Smooth muscle cell (in vitro differentiated cells): ENCODE measurements at regions not wholly inside any gene's neighbourhood (a gene's known extent, or its start where the extent isn't known, plus 50 kb on each side); places are given as distances from the start of the nearest gene placed in this dataset.

ENCODE experiments used
- DNase-seq: peaks from one replicate; lab custom pipeline; 2025; ENCODE audit not compliant: unreplicated experiment; lab: John Stamatoyannopoulos, UW
- H2AFZ ChIP-seq: fragments of 200-600 bp; sonication (generic); 2 replicates; pipeline ENCODE4 v1.6.0; 2016; ENCODE audit warnings: antibody characterized with exemption, low read depth, mild to moderate bottlenecking
- H3F3A ChIP-seq: fragments of 200-600 bp; sonication (generic); 2 replicates; pipeline ENCODE4 v1.6.0; 2017; ENCODE audit warnings: antibody characterized with exemption, low read depth
- H3K27ac ChIP-seq: fragments of 200-600 bp; sonication (generic); 2 replicates; pipeline ENCODE4 v1.5.1; 2016; ENCODE audit warnings: low read depth, mild to moderate bottlenecking
- H3K27me3 ChIP-seq: fragments of 200-600 bp; sonication (generic); 2 replicates; pipeline ENCODE4 v1.6.1; 2016; ENCODE audit warnings: low read depth, mild to moderate bottlenecking
- H3K36me3 ChIP-seq: fragments of 200-600 bp; sonication (generic); 2 replicates; pipeline ENCODE4 v1.5.1; 2016; ENCODE audit warnings: low read depth
- H3K4me1 ChIP-seq: fragments of 200-600 bp; sonication (generic); 2 replicates; pipeline ENCODE4 v1.5.1; 2016; ENCODE audit warnings: low read depth
- H3K4me2 ChIP-seq: fragments of 200-600 bp; sonication (generic); 2 replicates; pipeline ENCODE4 v1.6.0; 2016; ENCODE audit warnings: mild to moderate bottlenecking
- H3K4me3 ChIP-seq: fragments of 200-600 bp; sonication (generic); 2 replicates; pipeline ENCODE4 v1.5.1; 2016; ENCODE audit warnings: mild to moderate bottlenecking
- H3K79me2 ChIP-seq: fragments of 200-600 bp; sonication (generic); 2 replicates; pipeline ENCODE4 v1.6.0; 2016; ENCODE audit warnings: low read depth, mild to moderate bottlenecking
- H3K9ac ChIP-seq: fragments of 200-600 bp; sonication (generic); 2 replicates; pipeline ENCODE4 v1.6.0; 2016; ENCODE audit warnings: low read depth
- H3K9me3 ChIP-seq: fragments of 200-600 bp; sonication (generic); replicated peaks from 2 replicates; pipeline ENCODE4 v1.5.1; 2016; ENCODE audit warnings: low read depth
- H4K20me1 ChIP-seq: fragments of 200-600 bp; sonication (generic); 2 replicates; pipeline ENCODE4 v1.6.0; 2016; ENCODE audit warnings: low read depth
- WGBS: methylation state at CpG from one replicate; pipeline ENCODE4 v1.1.7; 2016; ENCODE audit warnings: low lambda C conversion rate; 5-methylcytosine and 5-hydroxymethylcytosine counted together
- TF ChIP-seq, protein P1 (sequence below): fragments of 200-600 bp; sonication (generic); IDR thresholded peaks from 2 replicates; pipeline ENCODE4 v1.5.1; 2017; ENCODE audit warnings: borderline replicate concordance, mild to moderate bottlenecking, antibody characterized with exemption; ENCODE audit not compliant: insufficient read depth, poor library complexity, severe bottlenecking

DNA sequence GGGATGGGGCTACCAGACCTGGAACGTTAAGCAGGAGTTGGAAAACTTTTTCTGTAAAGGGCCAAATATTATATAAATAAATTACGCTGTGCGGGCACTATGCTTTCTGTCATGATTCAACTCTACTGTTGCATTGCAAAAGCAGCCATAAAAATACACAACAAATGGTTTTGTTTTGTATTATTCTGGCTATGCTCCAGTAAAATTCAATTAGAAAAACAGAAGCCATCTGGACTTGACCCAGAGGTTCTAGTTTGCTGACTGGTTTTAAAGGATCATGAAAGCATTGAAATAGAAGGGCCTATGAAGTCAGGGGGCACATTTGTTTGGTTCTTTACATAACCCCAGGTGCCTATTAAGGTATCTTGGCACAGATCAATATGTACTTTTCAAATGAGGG, 647.4 kb upstream of the LMCD1 start:
- Histone ChIP-seq H3K9me3 (no peaks in the 10 kb centered on the region), H3K27ac (no peak overlapping the region), H3K27me3 (no peaks in the 10 kb centered on the region), H4K20me1 (no peaks in the 10 kb centered on the region), H3K4me1 (no peaks in the 10 kb centered on the region), H3K79me2 (no peaks in the 10 kb centered on the region), H3K4me3 (no peak overlapping the region), H2AFZ (no peak overlapping the region), H3K36me3 (no peaks in the 10 kb centered on the region), H3K4me2 (no peak overlapping the region), H3F3A (no peaks in the 10 kb centered on the region), H3K9ac (no peak overlapping the region)
- DNase-seq = no peak
- TF ChIP-seq, protein P1, sequence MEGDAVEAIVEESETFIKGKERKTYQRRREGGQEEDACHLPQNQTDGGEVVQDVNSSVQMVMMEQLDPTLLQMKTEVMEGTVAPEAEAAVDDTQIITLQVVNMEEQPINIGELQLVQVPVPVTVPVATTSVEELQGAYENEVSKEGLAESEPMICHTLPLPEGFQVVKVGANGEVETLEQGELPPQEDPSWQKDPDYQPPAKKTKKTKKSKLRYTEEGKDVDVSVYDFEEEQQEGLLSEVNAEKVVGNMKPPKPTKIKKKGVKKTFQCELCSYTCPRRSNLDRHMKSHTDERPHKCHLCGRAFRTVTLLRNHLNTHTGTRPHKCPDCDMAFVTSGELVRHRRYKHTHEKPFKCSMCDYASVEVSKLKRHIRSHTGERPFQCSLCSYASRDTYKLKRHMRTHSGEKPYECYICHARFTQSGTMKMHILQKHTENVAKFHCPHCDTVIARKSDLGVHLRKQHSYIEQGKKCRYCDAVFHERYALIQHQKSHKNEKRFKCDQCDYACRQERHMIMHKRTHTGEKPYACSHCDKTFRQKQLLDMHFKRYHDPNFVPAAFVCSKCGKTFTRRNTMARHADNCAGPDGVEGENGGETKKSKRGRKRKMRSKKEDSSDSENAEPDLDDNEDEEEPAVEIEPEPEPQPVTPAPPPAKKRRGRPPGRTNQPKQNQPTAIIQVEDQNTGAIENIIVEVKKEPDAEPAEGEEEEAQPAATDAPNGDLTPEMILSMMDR = no peak
- WGBS = 92% methylated on average over 3 of the region's 3 CpGs

GRCh38 chr3:7854721-7855120, 646.9 kb upstream of the LMCD1 start:
- 64% methylated on average over 5 of the region's 5 CpGs for WGBS
- Histone ChIP-seq H3F3A (no peaks in the 10 kb centered on the region), H3K9ac (no peak overlapping the region), H4K20me1 (no peaks in the 10 kb centered on the region), H2AFZ (no peak overlapping the region), H3K9me3 (no peaks in the 10 kb centered on the region), H3K4me2 (no peak overlapping the region), H3K36me3 (no peaks in the 10 kb centered on the region), H3K27me3 (no peaks in the 10 kb centered on the region), H3K4me3 (no peak overlapping the region), H3K79me2 (no peaks in the 10 kb centered on the region), H3K4me1 (no peaks in the 10 kb centered on the region), H3K27ac (no peak overlapping the region)
- DNase-seq = no peak
- TF ChIP-seq, protein P1 = no peak

DNA sequence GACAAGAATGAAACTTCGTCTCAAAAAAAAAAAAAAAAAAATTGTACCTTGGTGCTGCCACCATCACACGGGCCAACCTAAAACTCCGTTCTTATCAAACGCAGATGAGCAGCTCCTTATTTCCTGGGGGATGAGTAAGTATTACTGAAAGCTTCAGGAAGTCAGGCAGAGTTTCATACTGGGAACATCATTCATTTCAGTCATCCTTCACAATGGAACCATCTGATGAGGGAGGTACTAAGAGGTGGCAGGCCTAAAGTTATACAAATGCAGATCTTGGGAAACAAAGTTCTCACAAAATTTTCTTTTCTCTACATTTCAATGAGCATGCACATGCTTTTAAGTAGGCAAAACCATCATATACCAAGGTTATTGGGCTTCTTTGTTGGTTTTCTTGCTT, 636.0 kb upstream of the LMCD1 start:
- WGBS = 95% methylated on average over 4 of the region's 4 CpGs
- DNase-seq = no peak

DNA sequence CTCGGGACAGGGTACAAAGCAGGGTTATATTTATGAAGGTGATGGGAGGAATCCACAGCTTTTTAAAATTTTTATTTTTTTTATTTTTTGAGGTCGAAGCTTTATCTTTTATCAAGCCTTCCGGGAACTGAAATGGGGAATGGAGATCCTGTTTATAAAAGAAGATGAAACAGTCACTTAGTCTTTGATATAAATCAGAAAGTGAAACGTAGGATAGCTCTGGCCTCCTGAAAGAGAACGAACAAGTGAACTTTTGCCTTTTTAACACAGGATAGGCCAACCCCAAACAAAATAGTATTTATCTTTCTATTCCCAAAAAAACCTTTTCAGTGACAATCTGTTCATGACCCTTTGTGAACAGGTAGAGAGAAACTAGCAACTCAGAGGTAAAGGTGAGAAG, 634.0 kb upstream of the LMCD1 start:
- WGBS = 75% methylated on average over 5 of the region's 5 CpGs
- Histone ChIP-seq H3K27me3 (no peaks in the 10 kb centered on the region), H3K9me3 (no peaks in the 10 kb centered on the region), H3K79me2 (no peaks in the 10 kb centered on the region), H3K4me3 (no peak overlapping the region), H3F3A (no peaks in the 10 kb centered on the region), H4K20me1 (no peaks in the 10 kb centered on the region), H2AFZ (no peak overlapping the region), H3K4me2 (no peak overlapping the region), H3K27ac (no peak overlapping the region), H3K4me1 (no peaks in the 10 kb centered on the region), H3K36me3 (no peaks in the 10 kb centered on the region), H3K9ac (no peak overlapping the region)
- TF ChIP-seq, protein P1 = no peak
- DNase-seq = no peak

More for the DNA sequence above, 636.0 kb upstream of the LMCD1 start:
- no peaks in the 10 kb centered on the region for H3F3A ChIP-seq
- H3K4me1 ChIP-seq = no peaks in the 10 kb centered on the region
- TF ChIP-seq, protein P1 = no peak
- no peak overlapping the region for H3K4me2 ChIP-seq
- no peaks in the 10 kb centered on the region for H3K36me3 ChIP-seq
- no peaks in the 10 kb centered on the region for H3K27me3 ChIP-seq
- H3K4me3 ChIP-seq = no peak overlapping the region
- no peak overlapping the region for H3K9ac ChIP-seq
- no peak overlapping the region for H2AFZ ChIP-seq
- no peaks in the 10 kb centered on the region for H3K79me2 ChIP-seq
- no peaks in the 10 kb centered on the region for H3K9me3 ChIP-seq
- no peak overlapping the region for H3K27ac ChIP-seq
- no peaks in the 10 kb centered on the region for H4K20me1 ChIP-seq
